SK-N-SH treated with all-trans-retinoic acid at 6 μM for 48 hours (cell line): ENCODE measurements at regions not wholly inside any gene's neighbourhood (a gene's known extent, or its start where the extent isn't known, plus 50 kb on each side); places are given as distances from the start of the nearest gene placed in this dataset.

ENCODE experiments used
- ATAC-seq: fragments of 200-7000 bp; cut with Tn5 transposase; 3 replicates; pipeline ENCODE4 v1.9.1; 2020; ENCODE audit warnings: mild to moderate bottlenecking, moderate library complexity
- ARNTL ChIP-seq: fragments of 450-650 bp; formaldehyde crosslinking; IDR thresholded peaks from 2 replicates; pipeline ENCODE4 v1.5.0; 2020; ENCODE audit warnings: low read depth, mild to moderate bottlenecking, moderate library complexity, borderline replicate concordance
- BACH2 ChIP-seq: fragments of 250-450 bp; sonication (Bioruptor Pico); IDR thresholded peaks from 2 replicates; pipeline ENCODE4 v1.9.0; 2021; ENCODE audit warnings: mild to moderate bottlenecking, borderline replicate concordance
- CSDC2 ChIP-seq: fragments of 250-450 bp; sonication (Bioruptor Pico); IDR thresholded peaks from 2 replicates; pipeline ENCODE4 v1.5.0; 2020; ENCODE audit warnings: mild to moderate bottlenecking, moderate library complexity
- ESRRG ChIP-seq: fragments of 250-450 bp; sonication (Bioruptor Pico); IDR thresholded peaks from 2 replicates; pipeline ENCODE4 v1.6.1; 2021; ENCODE audit warnings: mild to moderate bottlenecking
- GLIS3 ChIP-seq: fragments of 250-450 bp; sonication (Bioruptor Pico); IDR thresholded peaks from 2 replicates; pipeline ENCODE4 v1.5.0; 2020; ENCODE audit warnings: mild to moderate bottlenecking, moderate library complexity
- ISL1 ChIP-seq: fragments of 250-450 bp; sonication (Bioruptor Pico); IDR thresholded peaks from 2 replicates; pipeline ENCODE4 v2.1.2; 2022; ENCODE audit warnings: mild to moderate bottlenecking, moderate library complexity
- PPARA ChIP-seq: fragments of 250-450 bp; sonication (Bioruptor Pico); IDR thresholded peaks from 2 replicates; pipeline ENCODE4 v1.5.0; 2020; ENCODE audit warnings: mild to moderate bottlenecking, borderline replicate concordance
- RARB ChIP-seq: fragments of 250-450 bp; sonication (Bioruptor Pico); IDR thresholded peaks from 2 replicates; pipeline ENCODE4 v1.8.0; 2021; ENCODE audit warnings: mild to moderate bottlenecking, moderate library complexity
- SNAI2 ChIP-seq: fragments of 250-450 bp; sonication (Bioruptor Pico); IDR thresholded peaks from 2 replicates; pipeline ENCODE4 v1.5.0; 2020; ENCODE audit warnings: mild to moderate bottlenecking, moderate library complexity
- TCF4 ChIP-seq: fragments of 250-450 bp; sonication (Bioruptor Pico); IDR thresholded peaks from 2 replicates; pipeline ENCODE4 v1.8.0; 2021; ENCODE audit warnings: mild to moderate bottlenecking, moderate library complexity, borderline replicate concordance
- TOX ChIP-seq: fragments of 250-450 bp; sonication (Bioruptor Pico); IDR thresholded peaks from 2 replicates; pipeline ENCODE4 v1.8.0; 2021; ENCODE audit warnings: mild to moderate bottlenecking, moderate library complexity, borderline replicate concordance
- ZC3H10 ChIP-seq: fragments of 250-450 bp; sonication (Bioruptor Pico); IDR thresholded peaks from 2 replicates; pipeline ENCODE4 v1.5.1; 2021; ENCODE audit warnings: mild to moderate bottlenecking, moderate library complexity
- ZFP3 ChIP-seq: fragments of 250-450 bp; sonication (Bioruptor Pico); IDR thresholded peaks from 2 replicates; pipeline ENCODE4 v1.5.0; 2020; ENCODE audit warnings: mild to moderate bottlenecking, moderate library complexity
- ZFP30 ChIP-seq: fragments of 450-650 bp; formaldehyde crosslinking; IDR thresholded peaks from 2 replicates; pipeline ENCODE4 v1.5.0; 2022; ENCODE audit warnings: mild to moderate bottlenecking, moderate library complexity
- ZNF565 ChIP-seq: fragments of 450-650 bp; formaldehyde crosslinking; conservative IDR thresholded peaks from 2 replicates; pipeline ENCODE4 v1.5.0; 2020; ENCODE audit warnings: low read depth, mild to moderate bottlenecking, moderate library complexity
- ZNF70 ChIP-seq: fragments of 450-650 bp; formaldehyde crosslinking; IDR thresholded peaks from 2 replicates; pipeline ENCODE4 v1.5.0; 2020; ENCODE audit warnings: mild to moderate bottlenecking, moderate library complexity
- ZNF8 ChIP-seq: fragments of 450-650 bp; formaldehyde crosslinking; IDR thresholded peaks from 2 replicates; pipeline ENCODE4 v1.5.0; 2020; ENCODE audit warnings: mild to moderate bottlenecking, moderate library complexity
- TF ChIP-seq, protein P1 (sequence below): fragments of 250-450 bp; sonication (Bioruptor Pico); IDR thresholded peaks from 2 replicates; pipeline ENCODE4 v1.5.1; 2020; ENCODE audit warnings: low read depth, mild to moderate bottlenecking, moderate library complexity
- TF ChIP-seq, protein P2 (sequence below): fragments of 250-450 bp; sonication (Bioruptor Pico); IDR thresholded peaks from 2 replicates; pipeline ENCODE4 v1.8.0; 2020; ENCODE audit warnings: mild to moderate bottlenecking, moderate library complexity, borderline replicate concordance
- TF ChIP-seq, protein P3 (sequence below): fragments of 250-450 bp; sonication (Bioruptor Pico); IDR thresholded peaks from 2 replicates; pipeline ENCODE4 v1.5.0; 2020; ENCODE audit warnings: mild to moderate bottlenecking, moderate library complexity
- TF ChIP-seq, protein P4 (sequence below): fragments of 250-450 bp; sonication (Bioruptor Pico); IDR thresholded peaks from 2 replicates; pipeline ENCODE4 v1.5.1; 2021; ENCODE audit warnings: mild to moderate bottlenecking, moderate library complexity

DNA sequence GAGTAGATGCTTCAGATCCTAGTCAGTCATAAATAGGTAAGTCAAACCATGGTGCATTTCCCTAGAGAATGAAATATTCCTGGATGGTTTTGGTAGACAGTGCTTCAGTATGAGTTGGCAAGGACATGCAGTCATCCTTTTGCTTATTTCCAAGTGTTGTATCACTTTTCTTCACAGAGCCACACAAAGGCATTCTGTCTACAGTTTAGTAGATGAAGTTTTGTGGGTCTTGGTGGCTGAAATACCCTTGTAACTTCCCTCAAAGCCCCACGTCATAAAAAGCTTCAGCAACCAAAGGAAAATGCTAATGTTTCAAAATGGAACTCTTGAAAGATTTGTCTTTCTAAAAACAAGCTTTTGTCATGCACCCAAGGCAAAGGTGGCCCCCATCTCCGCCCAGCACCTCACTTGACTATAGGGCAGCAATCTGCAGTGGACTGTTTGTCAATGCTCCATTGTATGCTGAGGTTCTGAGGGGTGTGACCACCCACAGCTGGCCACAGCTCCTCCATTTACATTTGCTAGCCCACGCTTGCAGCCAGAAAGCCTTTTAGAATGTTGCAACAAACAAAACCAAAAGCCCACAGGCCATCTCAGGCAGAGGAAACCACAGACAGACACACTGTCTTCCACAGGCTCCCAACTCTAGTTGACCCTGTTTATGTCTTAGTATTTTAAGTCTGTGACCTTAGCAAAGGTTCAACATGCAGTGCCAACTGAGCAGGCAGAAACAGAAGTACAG is 87.1 kb upstream of the FAM9C start:
- no peak for ATAC-seq
- TF ChIP-seq ESRRG (CRISPR knock-in tag) = no peak
- no peak for TF ChIP-seq CSDC2 (CRISPR knock-in tag)
- no peak for TF ChIP-seq TOX (CRISPR knock-in tag)
- TF ChIP-seq ZNF8 (CRISPR knock-in tag) = no peak
- TF ChIP-seq, protein P1, sequence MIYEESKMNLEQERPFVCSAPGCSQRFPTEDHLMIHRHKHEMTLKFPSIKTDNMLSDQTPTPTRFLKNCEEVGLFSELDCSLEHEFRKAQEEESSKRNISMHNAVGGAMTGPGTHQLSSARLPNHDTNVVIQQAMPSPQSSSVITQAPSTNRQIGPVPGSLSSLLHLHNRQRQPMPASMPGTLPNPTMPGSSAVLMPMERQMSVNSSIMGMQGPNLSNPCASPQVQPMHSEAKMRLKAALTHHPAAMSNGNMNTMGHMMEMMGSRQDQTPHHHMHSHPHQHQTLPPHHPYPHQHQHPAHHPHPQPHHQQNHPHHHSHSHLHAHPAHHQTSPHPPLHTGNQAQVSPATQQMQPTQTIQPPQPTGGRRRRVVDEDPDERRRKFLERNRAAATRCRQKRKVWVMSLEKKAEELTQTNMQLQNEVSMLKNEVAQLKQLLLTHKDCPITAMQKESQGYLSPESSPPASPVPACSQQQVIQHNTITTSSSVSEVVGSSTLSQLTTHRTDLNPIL = no peak
- TF ChIP-seq GLIS3 (CRISPR knock-in tag) = no peak
- TF ChIP-seq, protein P2, sequence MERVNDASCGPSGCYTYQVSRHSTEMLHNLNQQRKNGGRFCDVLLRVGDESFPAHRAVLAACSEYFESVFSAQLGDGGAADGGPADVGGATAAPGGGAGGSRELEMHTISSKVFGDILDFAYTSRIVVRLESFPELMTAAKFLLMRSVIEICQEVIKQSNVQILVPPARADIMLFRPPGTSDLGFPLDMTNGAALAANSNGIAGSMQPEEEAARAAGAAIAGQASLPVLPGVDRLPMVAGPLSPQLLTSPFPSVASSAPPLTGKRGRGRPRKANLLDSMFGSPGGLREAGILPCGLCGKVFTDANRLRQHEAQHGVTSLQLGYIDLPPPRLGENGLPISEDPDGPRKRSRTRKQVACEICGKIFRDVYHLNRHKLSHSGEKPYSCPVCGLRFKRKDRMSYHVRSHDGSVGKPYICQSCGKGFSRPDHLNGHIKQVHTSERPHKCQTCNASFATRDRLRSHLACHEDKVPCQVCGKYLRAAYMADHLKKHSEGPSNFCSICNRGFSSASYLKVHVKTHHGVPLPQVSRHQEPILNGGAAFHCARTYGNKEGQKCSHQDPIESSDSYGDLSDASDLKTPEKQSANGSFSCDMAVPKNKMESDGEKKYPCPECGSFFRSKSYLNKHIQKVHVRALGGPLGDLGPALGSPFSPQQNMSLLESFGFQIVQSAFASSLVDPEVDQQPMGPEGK (CRISPR knock-in tag) = no peak
- TF ChIP-seq, protein P3, sequence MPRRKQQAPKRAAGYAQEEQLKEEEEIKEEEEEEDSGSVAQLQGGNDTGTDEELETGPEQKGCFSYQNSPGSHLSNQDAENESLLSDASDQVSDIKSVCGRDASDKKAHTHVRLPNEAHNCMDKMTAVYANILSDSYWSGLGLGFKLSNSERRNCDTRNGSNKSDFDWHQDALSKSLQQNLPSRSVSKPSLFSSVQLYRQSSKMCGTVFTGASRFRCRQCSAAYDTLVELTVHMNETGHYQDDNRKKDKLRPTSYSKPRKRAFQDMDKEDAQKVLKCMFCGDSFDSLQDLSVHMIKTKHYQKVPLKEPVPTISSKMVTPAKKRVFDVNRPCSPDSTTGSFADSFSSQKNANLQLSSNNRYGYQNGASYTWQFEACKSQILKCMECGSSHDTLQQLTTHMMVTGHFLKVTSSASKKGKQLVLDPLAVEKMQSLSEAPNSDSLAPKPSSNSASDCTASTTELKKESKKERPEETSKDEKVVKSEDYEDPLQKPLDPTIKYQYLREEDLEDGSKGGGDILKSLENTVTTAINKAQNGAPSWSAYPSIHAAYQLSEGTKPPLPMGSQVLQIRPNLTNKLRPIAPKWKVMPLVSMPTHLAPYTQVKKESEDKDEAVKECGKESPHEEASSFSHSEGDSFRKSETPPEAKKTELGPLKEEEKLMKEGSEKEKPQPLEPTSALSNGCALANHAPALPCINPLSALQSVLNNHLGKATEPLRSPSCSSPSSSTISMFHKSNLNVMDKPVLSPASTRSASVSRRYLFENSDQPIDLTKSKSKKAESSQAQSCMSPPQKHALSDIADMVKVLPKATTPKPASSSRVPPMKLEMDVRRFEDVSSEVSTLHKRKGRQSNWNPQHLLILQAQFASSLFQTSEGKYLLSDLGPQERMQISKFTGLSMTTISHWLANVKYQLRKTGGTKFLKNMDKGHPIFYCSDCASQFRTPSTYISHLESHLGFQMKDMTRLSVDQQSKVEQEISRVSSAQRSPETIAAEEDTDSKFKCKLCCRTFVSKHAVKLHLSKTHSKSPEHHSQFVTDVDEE (CRISPR knock-in tag) = no peak
- TF ChIP-seq ARNTL (CRISPR knock-in tag) = no peak
- no peak for TF ChIP-seq PPARA
- TF ChIP-seq ZFP30 = no peak
- no peak for TF ChIP-seq ISL1 (CRISPR knock-in tag)
- TF ChIP-seq ZNF70 (CRISPR knock-in tag) = no peak
- TF ChIP-seq BACH2 = no peak
- TF ChIP-seq, protein P4, sequence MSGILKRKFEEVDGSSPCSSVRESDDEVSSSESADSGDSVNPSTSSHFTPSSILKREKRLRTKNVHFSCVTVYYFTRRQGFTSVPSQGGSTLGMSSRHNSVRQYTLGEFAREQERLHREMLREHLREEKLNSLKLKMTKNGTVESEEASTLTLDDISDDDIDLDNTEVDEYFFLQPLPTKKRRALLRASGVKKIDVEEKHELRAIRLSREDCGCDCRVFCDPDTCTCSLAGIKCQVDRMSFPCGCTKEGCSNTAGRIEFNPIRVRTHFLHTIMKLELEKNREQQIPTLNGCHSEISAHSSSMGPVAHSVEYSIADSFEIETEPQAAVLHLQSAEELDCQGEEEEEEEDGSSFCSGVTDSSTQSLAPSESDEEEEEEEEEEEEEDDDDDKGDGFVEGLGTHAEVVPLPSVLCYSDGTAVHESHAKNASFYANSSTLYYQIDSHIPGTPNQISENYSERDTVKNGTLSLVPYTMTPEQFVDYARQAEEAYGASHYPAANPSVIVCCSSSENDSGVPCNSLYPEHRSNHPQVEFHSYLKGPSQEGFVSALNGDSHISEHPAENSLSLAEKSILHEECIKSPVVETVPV (CRISPR knock-in tag) = no peak
- TF ChIP-seq ZFP3 (CRISPR knock-in tag) = no peak
- no peak for TF ChIP-seq ZNF565
- no peak for TF ChIP-seq TCF4 (CRISPR knock-in tag)
- TF ChIP-seq ZC3H10 (CRISPR knock-in tag) = no peak

DNA sequence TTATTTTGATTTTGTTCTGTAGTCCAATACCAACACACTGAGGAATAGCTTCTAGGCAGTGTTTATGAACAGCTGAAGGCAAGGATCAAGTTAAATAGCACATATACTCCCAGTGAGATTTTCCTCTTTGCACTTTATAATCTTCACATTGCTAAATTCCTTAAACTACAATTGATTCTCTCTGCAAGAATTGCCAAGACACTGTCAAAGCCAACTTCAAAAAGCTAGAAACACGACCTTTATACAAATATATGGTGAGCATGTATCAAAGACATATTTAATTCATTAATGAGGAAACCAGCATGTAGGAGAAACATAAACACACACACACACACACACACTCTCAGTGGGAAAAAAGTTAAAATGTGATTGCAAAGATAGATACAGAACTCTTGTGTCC is 86.4 kb upstream of the FAM9C start:
- no peak for TF ChIP-seq RARB
- no peak for TF ChIP-seq ESRRG (CRISPR knock-in tag)
- TF ChIP-seq SNAI2 (CRISPR knock-in tag) = no peak
- no peak for ATAC-seq

DNA sequence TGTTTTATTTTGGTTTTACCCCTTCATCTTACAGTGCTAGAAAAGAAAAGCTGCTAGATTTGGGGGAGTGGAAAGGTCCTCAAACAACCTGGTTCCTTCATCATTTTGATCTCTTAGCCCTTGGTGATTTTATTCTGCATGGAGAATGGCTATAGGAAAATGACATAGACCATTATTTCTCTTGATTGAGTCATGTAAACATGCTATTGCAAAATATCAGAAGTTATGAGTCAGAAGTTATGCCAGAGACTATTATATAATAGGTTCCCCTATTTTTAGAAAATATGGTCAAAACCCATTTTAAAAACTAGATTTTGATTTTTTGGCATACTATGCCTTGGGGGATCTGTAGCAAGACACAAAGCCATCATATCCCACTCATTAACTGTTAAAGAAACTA is 83.7 kb upstream of the FAM9C start:
- ATAC-seq = no peak
- TF ChIP-seq PPARA (no peak), ZC3H10 (CRISPR knock-in tag) (no peak), ZNF565 (no peak), ESRRG (CRISPR knock-in tag) (no peak), ZFP3 (CRISPR knock-in tag) (no peak), ZNF8 (CRISPR knock-in tag) (no peak)
- TF ChIP-seq, protein P3 (CRISPR knock-in tag) = no peak
- TF ChIP-seq, protein P4 (CRISPR knock-in tag) = no peak
